ENCODE measurements at regions not wholly inside any gene's neighbourhood (a gene's known extent, or its start where the extent isn't known, plus 50 kb on each side); places are given as distances from the start of the nearest gene placed in this dataset.
"Not testable (repeated sequence)": the region's sequence is repeated elsewhere in the genome, so short reads cannot be mapped to it uniquely, and the experiment has no call there.

DNA sequence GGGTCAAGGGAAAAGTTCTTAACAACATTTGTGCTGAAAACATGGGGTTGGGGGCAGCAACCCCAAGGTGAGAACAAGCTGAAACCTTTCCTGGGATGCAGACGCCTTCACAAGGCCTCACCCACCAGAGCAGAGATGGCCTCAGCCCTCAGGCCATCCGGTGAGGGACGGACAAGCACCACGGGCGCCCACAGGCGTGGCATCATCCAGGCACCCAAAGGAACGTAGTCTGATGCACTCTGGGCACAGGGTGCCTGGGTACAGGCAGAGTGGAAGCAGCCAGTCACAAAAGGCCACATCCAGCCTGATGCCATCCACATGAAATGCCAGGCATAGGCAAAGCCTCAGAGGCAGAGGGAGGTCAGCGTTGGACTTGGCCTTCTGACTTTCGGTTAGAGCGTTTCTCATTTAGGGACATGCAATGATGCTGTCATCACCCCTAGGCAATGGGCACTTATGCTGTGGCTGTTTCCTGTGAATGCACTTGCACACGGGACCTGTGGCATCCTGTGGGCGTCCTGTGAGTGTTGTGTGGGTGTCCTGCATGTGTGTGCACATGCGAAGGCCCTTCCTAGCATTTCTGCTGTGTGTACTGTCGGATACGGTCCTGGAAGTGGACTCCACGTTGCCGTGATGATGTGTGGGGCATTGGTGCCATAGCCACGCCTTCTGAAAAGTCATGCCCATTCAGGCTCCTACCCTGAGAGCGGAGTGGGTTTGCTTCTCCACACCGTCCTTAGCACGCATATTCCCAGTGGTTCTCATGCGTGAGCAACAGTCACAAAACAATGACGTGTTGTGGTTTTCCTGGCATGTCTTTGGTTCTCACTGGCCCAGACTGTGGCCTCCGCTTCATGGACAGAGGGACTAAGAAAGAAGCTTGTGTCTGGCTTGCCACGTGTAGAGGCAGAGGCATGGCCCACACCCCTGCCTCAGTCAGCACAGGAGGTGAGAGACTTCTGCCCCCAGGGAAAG is 52.7 kb upstream of the ZNF469 start (continued):
- TF ChIP-seq, protein P1, sequence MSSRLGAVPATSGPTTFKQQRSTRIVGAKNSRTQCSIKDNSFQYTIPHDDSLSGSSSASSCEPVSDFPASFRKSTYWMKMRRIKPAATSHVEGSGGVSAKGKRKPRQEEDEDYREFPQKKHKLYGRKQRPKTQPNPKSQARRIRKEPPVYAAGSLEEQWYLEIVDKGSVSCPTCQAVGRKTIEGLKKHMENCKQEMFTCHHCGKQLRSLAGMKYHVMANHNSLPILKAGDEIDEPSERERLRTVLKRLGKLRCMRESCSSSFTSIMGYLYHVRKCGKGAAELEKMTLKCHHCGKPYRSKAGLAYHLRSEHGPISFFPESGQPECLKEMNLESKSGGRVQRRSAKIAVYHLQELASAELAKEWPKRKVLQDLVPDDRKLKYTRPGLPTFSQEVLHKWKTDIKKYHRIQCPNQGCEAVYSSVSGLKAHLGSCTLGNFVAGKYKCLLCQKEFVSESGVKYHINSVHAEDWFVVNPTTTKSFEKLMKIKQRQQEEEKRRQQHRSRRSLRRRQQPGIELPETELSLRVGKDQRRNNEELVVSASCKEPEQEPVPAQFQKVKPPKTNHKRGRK (CRISPR knock-in tag; IDR thresholded peaks at IDR 0.05; ENCODE audit: borderline replicate concordance), result no peak

DNA sequence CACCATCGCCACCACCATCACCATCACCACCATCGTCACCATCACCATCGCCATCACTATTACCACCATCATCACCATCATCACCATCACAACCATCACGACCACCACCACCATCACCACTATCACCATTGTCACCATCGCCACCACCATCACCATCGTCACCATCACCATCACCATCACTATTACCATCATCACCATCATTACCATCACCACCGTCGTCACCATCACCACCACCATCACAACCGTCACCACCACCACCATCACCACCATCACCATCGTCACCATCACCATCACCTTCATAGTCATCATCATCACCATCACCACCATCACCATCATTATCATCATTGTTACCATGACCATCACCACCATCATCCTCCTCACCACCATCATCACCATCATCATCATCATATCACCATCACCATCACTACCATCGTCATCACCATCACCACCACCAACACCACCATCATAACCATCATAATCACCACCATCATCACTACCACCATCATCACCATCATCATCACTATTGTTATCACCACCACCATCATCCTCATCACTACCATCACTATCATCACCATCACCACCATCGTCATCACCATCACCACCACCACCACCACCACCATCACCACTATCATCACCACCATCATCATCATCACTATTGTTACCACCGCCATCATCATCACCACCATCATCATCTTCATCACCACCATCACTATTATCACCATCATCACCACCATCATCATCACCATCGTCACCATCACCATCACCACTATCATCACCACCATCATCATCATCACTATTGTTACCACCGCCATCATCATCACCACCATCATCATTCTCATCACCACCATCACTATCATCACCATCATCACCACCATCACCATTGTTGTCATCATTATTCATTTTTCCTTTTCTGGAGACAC is 51.5 kb upstream of the ZNF469 start:
- H3K27me3 Mint-ChIP-seq (ENCODE audit: low read depth), result peaks cover 2% of the 10 kb centered on the region; the same call in 1 of the 2 replicates
- no peaks in the 10 kb centered on the region for H3K4me1 Mint-ChIP-seq
- ChIA-PET CTCF (no interaction called here), POLR2A (no interaction called here)
- TF ChIP-seq NFE2L1 (CRISPR knock-in tag; IDR thresholded peaks at IDR 0.05), result 0 out of 2 replicates have a peak, but pooled peaks have one; percentile 25
- TF ChIP-seq ELF4 (CRISPR knock-in tag; IDR thresholded peaks at IDR 0.05; ENCODE audit: low read depth), result no peak
- peaks cover 8% of the 10 kb centered on the region for H3K36me3 Mint-ChIP-seq
- H3K9me3 Mint-ChIP-seq, result peaks cover 8% of the 10 kb centered on the region
- ATAC-seq (no peak), DNase-seq (ENCODE audit: low spot score) (no peak)
- H3K4me3 Mint-ChIP-seq, result no peak overlapping the region
- H3K27ac Mint-ChIP-seq, result no peak overlapping the region

DNA sequence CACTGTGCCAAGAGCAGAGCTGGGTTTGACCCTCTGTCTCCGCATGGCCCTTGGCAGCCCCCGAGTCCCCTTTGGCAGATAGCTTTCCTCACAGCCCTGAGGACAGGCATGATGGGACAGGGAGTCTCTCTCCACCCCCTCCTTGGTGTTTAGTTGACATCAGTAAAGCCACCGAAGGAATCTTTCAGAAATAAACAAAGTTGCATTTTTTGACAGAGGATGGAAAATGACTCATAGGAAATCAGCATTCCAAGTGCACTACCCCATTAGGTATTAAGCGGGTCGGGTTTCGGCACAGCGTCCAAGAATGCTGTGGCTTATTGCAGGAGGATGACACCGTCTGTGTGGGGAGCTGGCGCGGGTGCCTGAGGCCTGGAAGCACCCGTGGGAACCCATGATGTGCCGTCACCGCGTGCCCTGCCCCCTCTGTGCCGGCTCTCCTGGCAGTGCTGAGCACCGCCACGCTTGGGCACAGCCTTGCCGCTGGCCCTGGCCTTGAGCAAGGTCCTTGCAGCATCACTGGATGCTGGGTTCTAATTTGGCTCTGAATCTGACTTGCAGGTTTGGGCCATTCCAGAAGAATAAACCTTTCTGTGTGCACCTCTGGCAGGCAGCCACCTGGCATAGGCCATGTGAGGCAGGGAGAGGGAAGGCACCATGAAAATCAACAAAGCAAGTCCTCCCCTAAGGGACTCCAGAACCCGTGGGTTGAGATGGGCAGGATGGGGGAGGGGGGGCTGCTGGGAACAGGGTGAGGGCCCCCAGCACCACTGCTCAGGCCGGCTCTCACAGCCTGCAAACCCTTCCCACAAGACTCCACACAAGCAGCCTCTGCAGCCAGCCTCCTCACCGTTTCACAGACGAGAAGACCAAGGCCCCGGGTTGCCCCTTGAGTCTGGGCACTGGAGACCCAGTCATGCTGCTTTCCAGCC is 50.5 kb upstream of the ZNF469 start:
- Mint-ChIP-seq H3K27me3 (ENCODE audit: low read depth) (peaks cover 5% of the 10 kb centered on the region; the same call in 1 of the 2 replicates), H3K4me1 (no peaks in the 10 kb centered on the region), H3K4me3 (no peak overlapping the region), H3K27ac (no peak overlapping the region), H3K9me3 (peaks cover 18% of the 10 kb centered on the region), H3K36me3 (peaks cover 14% of the 10 kb centered on the region)
- TF ChIP-seq, protein P2, sequence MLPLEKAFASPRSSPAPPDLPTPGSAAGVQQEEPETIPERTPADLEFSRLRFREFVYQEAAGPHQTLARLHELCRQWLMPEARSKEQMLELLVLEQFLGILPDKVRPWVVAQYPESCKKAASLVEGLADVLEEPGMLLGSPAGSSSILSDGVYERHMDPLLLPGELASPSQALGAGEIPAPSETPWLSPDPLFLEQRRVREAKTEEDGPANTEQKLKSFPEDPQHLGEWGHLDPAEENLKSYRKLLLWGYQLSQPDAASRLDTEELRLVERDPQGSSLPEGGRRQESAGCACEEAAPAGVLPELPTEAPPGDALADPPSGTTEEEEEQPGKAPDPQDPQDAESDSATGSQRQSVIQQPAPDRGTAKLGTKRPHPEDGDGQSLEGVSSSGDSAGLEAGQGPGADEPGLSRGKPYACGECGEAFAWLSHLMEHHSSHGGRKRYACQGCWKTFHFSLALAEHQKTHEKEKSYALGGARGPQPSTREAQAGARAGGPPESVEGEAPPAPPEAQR (CRISPR knock-in tag; IDR thresholded peaks at IDR 0.05), result no peak
- TF ChIP-seq HMGA2 (CRISPR knock-in tag; IDR thresholded peaks at IDR 0.05), result no peak
- TF ChIP-seq, protein P3, sequence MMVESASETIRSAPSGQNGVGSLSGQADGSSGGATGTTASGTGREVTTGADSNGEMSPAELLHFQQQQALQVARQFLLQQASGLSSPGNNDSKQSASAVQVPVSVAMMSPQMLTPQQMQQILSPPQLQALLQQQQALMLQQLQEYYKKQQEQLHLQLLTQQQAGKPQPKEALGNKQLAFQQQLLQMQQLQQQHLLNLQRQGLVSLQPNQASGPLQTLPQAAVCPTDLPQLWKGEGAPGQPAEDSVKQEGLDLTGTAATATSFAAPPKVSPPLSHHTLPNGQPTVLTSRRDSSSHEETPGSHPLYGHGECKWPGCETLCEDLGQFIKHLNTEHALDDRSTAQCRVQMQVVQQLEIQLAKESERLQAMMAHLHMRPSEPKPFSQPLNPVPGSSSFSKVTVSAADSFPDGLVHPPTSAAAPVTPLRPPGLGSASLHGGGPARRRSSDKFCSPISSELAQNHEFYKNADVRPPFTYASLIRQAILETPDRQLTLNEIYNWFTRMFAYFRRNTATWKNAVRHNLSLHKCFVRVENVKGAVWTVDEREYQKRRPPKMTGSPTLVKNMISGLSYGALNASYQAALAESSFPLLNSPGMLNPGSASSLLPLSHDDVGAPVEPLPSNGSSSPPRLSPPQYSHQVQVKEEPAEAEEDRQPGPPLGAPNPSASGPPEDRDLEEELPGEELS (CRISPR knock-in tag; IDR thresholded peaks at IDR 0.05), result no peak
- TF ChIP-seq, protein P4, sequence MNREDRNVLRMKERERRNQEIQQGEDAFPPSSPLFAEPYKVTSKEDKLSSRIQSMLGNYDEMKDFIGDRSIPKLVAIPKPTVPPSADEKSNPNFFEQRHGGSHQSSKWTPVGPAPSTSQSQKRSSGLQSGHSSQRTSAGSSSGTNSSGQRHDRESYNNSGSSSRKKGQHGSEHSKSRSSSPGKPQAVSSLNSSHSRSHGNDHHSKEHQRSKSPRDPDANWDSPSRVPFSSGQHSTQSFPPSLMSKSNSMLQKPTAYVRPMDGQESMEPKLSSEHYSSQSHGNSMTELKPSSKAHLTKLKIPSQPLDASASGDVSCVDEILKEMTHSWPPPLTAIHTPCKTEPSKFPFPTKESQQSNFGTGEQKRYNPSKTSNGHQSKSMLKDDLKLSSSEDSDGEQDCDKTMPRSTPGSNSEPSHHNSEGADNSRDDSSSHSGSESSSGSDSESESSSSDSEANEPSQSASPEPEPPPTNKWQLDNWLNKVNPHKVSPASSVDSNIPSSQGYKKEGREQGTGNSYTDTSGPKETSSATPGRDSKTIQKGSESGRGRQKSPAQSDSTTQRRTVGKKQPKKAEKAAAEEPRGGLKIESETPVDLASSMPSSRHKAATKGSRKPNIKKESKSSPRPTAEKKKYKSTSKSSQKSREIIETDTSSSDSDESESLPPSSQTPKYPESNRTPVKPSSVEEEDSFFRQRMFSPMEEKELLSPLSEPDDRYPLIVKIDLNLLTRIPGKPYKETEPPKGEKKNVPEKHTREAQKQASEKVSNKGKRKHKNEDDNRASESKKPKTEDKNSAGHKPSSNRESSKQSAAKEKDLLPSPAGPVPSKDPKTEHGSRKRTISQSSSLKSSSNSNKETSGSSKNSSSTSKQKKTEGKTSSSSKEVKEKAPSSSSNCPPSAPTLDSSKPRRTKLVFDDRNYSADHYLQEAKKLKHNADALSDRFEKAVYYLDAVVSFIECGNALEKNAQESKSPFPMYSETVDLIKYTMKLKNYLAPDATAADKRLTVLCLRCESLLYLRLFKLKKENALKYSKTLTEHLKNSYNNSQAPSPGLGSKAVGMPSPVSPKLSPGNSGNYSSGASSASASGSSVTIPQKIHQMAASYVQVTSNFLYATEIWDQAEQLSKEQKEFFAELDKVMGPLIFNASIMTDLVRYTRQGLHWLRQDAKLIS (CRISPR knock-in tag; IDR thresholded peaks at IDR 0.05; ENCODE audit: borderline replicate concordance), result no peak
- no peak for TF ChIP-seq RORB (CRISPR knock-in tag; IDR thresholded peaks at IDR 0.05)
- TF ChIP-seq ZNF416 (CRISPR knock-in tag; IDR thresholded peaks at IDR 0.05), result no peak
- no peak for TF ChIP-seq GABPB1 (CRISPR knock-in tag; IDR thresholded peaks at IDR 0.05)
- no peak for TF ChIP-seq EMX1 (CRISPR knock-in tag; IDR thresholded peaks at IDR 0.05)
- no peak for TF ChIP-seq FOXJ3 (CRISPR knock-in tag; IDR thresholded peaks at IDR 0.05; ENCODE audit: borderline replicate concordance)
- DNase-seq (ENCODE audit: low spot score) (no peak), ATAC-seq (no peak)
- ChIA-PET POLR2A (no interaction called here), CTCF (no interaction called here)

DNA sequence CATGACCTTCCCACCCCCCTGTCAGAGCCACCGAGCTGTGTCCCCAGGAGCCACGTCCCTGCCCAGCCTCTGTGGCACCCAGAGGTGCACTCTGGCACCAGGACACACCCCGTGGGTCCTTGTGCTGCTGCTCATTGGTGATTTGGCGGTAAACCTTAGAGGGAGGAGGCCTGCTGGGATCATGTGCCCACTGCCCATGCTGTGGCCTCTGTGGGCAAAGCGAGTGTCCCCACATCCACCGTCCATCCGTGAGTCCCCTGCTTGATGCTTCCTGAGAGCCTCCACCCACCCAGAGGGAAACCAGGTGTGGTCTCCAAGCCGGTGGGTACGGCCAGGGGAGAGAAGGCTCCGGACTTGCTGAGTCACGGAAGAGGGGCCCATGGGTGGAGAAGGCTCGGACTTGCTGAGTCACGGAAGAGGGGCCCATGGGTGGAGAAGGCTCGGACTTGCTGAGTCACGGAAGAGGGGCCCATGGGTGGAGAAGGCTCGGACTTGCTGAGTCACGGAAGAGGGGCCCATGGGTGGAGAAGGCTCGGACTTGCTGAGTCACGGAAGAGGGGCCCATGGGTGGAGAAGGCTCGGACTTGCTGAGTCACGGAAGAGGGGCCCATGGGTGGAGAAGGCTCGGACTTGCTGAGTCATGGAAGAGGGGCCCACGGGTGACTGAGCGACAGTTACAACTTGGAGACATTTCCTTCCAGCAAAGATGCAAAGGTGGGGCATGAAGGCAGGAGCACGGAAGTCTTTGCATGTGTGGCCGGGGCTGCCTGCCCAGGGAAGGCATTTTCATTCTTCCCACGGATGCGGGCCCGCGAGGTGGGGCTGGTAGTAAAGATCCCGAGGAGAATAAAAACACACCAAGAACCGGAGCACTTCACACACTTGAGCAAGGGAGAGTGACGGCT is 49.6 kb upstream of the ZNF469 start:
- POLR2A ChIA-PET; H3K27me3 Mint-ChIP-seq (ENCODE audit: low read depth): not testable (repeated sequence)

More for the DNA sequence above, 49.6 kb upstream of the ZNF469 start:
- DNase-seq (ENCODE audit: low spot score); ATAC-seq; H3K27ac Mint-ChIP-seq; CTCF ChIA-PET; H3K4me1 Mint-ChIP-seq; H3K4me3 Mint-ChIP-seq: not testable (repeated sequence)
- H3K36me3 Mint-ChIP-seq, result peaks cover 14% of the 10 kb centered on the region
- peaks cover 26% of the 10 kb centered on the region for H3K9me3 Mint-ChIP-seq

Data from WTC11 (cell line).